ENCODE measurements at regions not wholly inside any gene's neighbourhood (a gene's known extent, or its start where the extent isn't known, plus 50 kb on each side); places are given as distances from the start of the nearest gene placed in this dataset.

DNA sequence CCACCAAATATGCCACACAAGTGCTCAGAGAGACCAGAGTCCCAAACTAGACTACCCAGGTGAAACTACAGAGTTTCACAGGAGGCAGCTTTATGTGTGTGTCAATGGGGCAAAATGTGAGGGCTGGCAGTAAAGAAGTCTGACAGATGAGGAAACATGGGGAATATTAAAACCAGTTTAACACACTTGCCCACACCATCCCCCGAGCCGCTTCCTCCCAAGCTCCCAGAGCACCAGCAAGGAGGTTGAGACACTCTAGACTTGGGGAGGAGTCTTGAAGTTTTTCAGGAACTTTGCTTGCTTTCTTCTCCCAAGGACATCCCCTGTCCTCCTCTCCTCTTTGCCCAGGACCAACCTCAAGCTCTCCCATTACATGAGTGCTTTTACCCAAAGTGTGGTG is 94.7 kb upstream of the SPRY1 start:
- TF ChIP-seq, protein P1, sequence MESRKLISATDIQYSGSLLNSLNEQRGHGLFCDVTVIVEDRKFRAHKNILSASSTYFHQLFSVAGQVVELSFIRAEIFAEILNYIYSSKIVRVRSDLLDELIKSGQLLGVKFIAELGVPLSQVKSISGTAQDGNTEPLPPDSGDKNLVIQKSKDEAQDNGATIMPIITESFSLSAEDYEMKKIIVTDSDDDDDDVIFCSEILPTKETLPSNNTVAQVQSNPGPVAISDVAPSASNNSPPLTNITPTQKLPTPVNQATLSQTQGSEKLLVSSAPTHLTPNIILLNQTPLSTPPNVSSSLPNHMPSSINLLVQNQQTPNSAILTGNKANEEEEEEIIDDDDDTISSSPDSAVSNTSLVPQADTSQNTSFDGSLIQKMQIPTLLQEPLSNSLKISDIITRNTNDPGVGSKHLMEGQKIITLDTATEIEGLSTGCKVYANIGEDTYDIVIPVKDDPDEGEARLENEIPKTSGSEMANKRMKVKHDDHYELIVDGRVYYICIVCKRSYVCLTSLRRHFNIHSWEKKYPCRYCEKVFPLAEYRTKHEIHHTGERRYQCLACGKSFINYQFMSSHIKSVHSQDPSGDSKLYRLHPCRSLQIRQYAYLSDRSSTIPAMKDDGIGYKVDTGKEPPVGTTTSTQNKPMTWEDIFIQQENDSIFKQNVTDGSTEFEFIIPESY (IDR thresholded peaks at IDR 0.05) = no peak
- TF ChIP-seq, protein P2, sequence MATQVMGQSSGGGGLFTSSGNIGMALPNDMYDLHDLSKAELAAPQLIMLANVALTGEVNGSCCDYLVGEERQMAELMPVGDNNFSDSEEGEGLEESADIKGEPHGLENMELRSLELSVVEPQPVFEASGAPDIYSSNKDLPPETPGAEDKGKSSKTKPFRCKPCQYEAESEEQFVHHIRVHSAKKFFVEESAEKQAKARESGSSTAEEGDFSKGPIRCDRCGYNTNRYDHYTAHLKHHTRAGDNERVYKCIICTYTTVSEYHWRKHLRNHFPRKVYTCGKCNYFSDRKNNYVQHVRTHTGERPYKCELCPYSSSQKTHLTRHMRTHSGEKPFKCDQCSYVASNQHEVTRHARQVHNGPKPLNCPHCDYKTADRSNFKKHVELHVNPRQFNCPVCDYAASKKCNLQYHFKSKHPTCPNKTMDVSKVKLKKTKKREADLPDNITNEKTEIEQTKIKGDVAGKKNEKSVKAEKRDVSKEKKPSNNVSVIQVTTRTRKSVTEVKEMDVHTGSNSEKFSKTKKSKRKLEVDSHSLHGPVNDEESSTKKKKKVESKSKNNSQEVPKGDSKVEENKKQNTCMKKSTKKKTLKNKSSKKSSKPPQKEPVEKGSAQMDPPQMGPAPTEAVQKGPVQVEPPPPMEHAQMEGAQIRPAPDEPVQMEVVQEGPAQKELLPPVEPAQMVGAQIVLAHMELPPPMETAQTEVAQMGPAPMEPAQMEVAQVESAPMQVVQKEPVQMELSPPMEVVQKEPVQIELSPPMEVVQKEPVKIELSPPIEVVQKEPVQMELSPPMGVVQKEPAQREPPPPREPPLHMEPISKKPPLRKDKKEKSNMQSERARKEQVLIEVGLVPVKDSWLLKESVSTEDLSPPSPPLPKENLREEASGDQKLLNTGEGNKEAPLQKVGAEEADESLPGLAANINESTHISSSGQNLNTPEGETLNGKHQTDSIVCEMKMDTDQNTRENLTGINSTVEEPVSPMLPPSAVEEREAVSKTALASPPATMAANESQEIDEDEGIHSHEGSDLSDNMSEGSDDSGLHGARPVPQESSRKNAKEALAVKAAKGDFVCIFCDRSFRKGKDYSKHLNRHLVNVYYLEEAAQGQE (IDR thresholded peaks at IDR 0.05; ENCODE audit: low read depth, low read length) = no peak
- TF ChIP-seq YBX1 (IDR thresholded peaks at IDR 0.05) (no peak), EZH2 (IDR thresholded peaks at IDR 0.05; ENCODE audit: borderline replicate concordance, control insufficient read depth, low read depth, low read length) (no peak), SP1 (IDR thresholded peaks at IDR 0.05; ENCODE audit: low read depth, low read length) (no peak), SUZ12 (IDR thresholded peaks at IDR 0.05; ENCODE audit: unreplicated experiment) (no peak), TCF12 (IDR thresholded peaks at IDR 0.05; ENCODE audit: low read depth, low read length) (no peak)
- TF ChIP-seq, protein P3, sequence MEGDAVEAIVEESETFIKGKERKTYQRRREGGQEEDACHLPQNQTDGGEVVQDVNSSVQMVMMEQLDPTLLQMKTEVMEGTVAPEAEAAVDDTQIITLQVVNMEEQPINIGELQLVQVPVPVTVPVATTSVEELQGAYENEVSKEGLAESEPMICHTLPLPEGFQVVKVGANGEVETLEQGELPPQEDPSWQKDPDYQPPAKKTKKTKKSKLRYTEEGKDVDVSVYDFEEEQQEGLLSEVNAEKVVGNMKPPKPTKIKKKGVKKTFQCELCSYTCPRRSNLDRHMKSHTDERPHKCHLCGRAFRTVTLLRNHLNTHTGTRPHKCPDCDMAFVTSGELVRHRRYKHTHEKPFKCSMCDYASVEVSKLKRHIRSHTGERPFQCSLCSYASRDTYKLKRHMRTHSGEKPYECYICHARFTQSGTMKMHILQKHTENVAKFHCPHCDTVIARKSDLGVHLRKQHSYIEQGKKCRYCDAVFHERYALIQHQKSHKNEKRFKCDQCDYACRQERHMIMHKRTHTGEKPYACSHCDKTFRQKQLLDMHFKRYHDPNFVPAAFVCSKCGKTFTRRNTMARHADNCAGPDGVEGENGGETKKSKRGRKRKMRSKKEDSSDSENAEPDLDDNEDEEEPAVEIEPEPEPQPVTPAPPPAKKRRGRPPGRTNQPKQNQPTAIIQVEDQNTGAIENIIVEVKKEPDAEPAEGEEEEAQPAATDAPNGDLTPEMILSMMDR (IDR thresholded peaks at IDR 0.05 in 2 of 3, conservative IDR thresholded peaks at IDR 0.05 in 1 of 3; ENCODE audit: control insufficient read depth in 2 of 3, extremely low read depth in 1 of 3, insufficient read depth in 1 of 3, low read depth in 3 of 3, low read length in 3 of 3) = no peak
- TF ChIP-seq, protein P4, sequence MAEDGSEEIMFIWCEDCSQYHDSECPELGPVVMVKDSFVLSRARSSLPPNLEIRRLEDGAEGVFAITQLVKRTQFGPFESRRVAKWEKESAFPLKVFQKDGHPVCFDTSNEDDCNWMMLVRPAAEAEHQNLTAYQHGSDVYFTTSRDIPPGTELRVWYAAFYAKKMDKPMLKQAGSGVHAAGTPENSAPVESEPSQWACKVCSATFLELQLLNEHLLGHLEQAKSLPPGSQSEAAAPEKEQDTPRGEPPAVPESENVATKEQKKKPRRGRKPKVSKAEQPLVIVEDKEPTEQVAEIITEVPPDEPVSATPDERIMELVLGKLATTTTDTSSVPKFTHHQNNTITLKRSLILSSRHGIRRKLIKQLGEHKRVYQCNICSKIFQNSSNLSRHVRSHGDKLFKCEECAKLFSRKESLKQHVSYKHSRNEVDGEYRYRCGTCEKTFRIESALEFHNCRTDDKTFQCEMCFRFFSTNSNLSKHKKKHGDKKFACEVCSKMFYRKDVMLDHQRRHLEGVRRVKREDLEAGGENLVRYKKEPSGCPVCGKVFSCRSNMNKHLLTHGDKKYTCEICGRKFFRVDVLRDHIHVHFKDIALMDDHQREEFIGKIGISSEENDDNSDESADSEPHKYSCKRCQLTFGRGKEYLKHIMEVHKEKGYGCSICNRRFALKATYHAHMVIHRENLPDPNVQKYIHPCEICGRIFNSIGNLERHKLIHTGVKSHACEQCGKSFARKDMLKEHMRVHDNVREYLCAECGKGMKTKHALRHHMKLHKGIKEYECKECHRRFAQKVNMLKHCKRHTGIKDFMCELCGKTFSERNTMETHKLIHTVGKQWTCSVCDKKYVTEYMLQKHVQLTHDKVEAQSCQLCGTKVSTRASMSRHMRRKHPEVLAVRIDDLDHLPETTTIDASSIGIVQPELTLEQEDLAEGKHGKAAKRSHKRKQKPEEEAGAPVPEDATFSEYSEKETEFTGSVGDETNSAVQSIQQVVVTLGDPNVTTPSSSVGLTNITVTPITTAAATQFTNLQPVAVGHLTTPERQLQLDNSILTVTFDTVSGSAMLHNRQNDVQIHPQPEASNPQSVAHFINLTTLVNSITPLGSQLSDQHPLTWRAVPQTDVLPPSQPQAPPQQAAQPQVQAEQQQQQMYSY (CRISPR knock-in tag; IDR thresholded peaks at IDR 0.05) = no peak
